H1 (cell line): ENCODE measurements at regions not wholly inside any gene's neighbourhood (a gene's known extent, or its start where the extent isn't known, plus 50 kb on each side); places are given as distances from the start of the nearest gene placed in this dataset.

Source experiments
- CHD2 ChIP-seq: IDR thresholded peaks from 2 replicates; pipeline ENCODE4 v1.6.1; 2012; ENCODE audit warnings: low read length, improper control_type of control experiment
- RAD21 ChIP-seq, 2 experiments: IDR thresholded peaks in 1 of 2; conservative IDR thresholded peaks in 1 of 2; 2 replicates each; pipeline ENCODE4 v1.6.1; 2011; ENCODE audit warnings: low read depth in 2 of 2, low read length in 2 of 2, improper control_type of control experiment in 1 of 2, inconsistent platforms in 1 of 2, mild to moderate bottlenecking in 1 of 2, moderate library complexity in 1 of 2
- RBBP5 ChIP-seq: IDR thresholded peaks from 2 replicates; pipeline ENCODE4 v1.7.1; 2012; ENCODE audit warnings: low read depth, mild to moderate bottlenecking, inconsistent platforms, low read length, moderate library complexity, borderline replicate concordance
- RNF2 ChIP-seq: fragments of 200-900, 300-1000 bp; sonication (generic); IDR thresholded peaks from 2 replicates; pipeline ENCODE4 v1.7.1; 2016; ENCODE audit warnings: borderline replicate concordance, low read depth, mild to moderate bottlenecking, antibody characterized with exemption, low read length; ENCODE audit not compliant: poor library complexity, severe bottlenecking; ENCODE audit errors: missing control alignments
- TAF7 ChIP-seq: optimal IDR thresholded peaks from 2 replicates; pipeline ENCODE3; 2011; ENCODE audit warnings: low read depth, mild to moderate bottlenecking, inconsistent platforms, low read length, moderate library complexity, borderline replicate concordance

DNA sequence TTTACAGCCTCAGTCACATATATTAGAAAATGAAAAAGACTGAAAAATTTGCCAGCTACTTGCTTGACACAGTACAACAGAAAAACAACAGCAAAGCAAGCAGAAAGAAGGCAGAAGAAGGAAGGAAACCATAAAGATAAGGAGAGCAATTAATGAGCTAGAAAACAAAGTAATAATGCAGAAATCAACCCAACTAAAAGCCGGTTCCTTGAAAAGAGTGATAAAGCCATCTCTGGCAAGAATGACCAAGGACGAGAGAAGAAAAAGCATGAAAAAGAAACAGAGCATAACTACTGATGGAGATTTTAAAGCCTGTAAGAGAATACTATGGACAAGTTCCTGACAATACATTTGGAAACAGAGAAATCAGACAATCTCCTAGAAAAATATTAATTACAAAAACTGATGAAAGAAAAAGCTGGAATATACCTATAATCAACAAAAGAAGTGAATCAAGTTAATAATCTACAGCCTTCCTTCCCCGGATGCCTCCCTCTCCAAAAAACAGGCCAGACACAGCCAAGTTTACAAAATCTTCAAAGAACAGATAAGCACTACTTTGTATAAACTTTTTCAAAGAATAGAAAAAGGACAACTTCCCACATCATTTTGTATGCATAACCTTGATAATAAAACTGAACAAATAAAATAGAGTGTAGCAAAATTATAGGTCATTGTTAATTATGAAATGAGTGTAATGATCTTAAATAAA lies 204.0 kb downstream of the BAMBI start (continued):
- TF ChIP-seq RBBP5 (no peak), RAD21 (IDR thresholded peaks at IDR 0.05 in 1 of 2, conservative IDR thresholded peaks at IDR 0.05 in 1 of 2; ENCODE audit: low read depth in 2 of 2, low read length in 2 of 2) (no peak), CHD2 (no peak), RNF2 (no peak), TAF7 (no peak)
